Sigmoid colon (tissue), 6 donors: ENCODE measurements at regions not wholly inside any gene's neighbourhood (a gene's known extent, or its start where the extent isn't known, plus 50 kb on each side); places are given as distances from the start of the nearest gene placed in this dataset.

ENCODE experiments used
- DNase-seq: peaks from one replicate; pipeline ENCODE4 v3.0.0-alpha.2; 2019
- H3K27ac ChIP-seq, 4 donors: fragments of 200-600 bp; sonication (generic); one replicate each; pipeline ENCODE4 v1.5.1; 2016 to 2019; ENCODE audit warnings: mild to moderate bottlenecking in 1 of 4
- H3K27me3 ChIP-seq, 3 donors: fragments of 200-600 bp; sonication (generic); one replicate each; pipeline ENCODE4 v1.5.1; 2019; ENCODE audit warnings: mild to moderate bottlenecking in 1 of 3
- H3K36me3 ChIP-seq, 4 donors: fragments of 200-600 bp; sonication (generic); one replicate each; pipeline ENCODE4 v1.5.1; 2016 to 2019
- H3K4me1 ChIP-seq, 4 donors: fragments of 200-600 bp; sonication (generic); one replicate each; pipeline ENCODE4 v1.5.1; 2017 to 2019
- H3K4me3 ChIP-seq, 4 donors: fragments of 200-600 bp; sonication (generic); one replicate each; pipeline ENCODE4 v1.5.1; 2017 to 2019; ENCODE audit warnings: mild to moderate bottlenecking in 2 of 4, moderate library complexity in 1 of 4
- H3K9me3 ChIP-seq, 4 donors: fragments of 200-600 bp in 3 of 4; sonication (generic) in 3 of 4; one replicate each; pipeline versions ENCODE4 v1.5.1 to v1.6.1; 2013 to 2019
- CTCF ChIP-seq, 4 experiments: fragments of 450-650 bp in 3 of 4; fragments of 200-600 bp in 1 of 4; IDR thresholded peaks; one replicate each; pipeline ENCODE4 v1.5.1; 2016 to 2019; ENCODE audit warnings: antibody characterized with exemption in 4 of 4, mild to moderate bottlenecking in 3 of 4, moderate library complexity in 2 of 4
- EP300 ChIP-seq, 4 donors: sonication (generic); formaldehyde crosslinking; IDR thresholded peaks; one replicate each; pipeline ENCODE4 v1.6.1; 2017; ENCODE audit warnings: antibody characterized with exemption in 4 of 4
- POLR2A ChIP-seq, 2 donors: fragments of 450-650 bp; IDR thresholded peaks; one replicate each; pipeline ENCODE4 v1.6.1; 2016; ENCODE audit warnings: antibody characterized with exemption in 2 of 2, mild to moderate bottlenecking in 2 of 2, moderate library complexity in 2 of 2
- POLR2AphosphoS5 ChIP-seq, 4 donors: sonication (generic); formaldehyde crosslinking; IDR thresholded peaks; one replicate each; pipeline ENCODE4 v1.6.1; 2017; ENCODE audit warnings: antibody characterized with exemption in 4 of 4
- WGBS, 2 donors: extraction: QIAGEN DNeasy Blood & Tissue Kit; methylation state at CpG; one replicate each; pipeline ENCODE4 v1.1.7; 2013; 5-methylcytosine and 5-hydroxymethylcytosine counted together
- intact Hi-C: fragments of 100-400 bp; cut with DNase I; formaldehyde crosslinking; loops from one replicate; pipeline ENCODE4 v1.15.1; 2023
- donor health status: healthy with polysubstance abuse.
- donor health status: healthy.

DNA sequence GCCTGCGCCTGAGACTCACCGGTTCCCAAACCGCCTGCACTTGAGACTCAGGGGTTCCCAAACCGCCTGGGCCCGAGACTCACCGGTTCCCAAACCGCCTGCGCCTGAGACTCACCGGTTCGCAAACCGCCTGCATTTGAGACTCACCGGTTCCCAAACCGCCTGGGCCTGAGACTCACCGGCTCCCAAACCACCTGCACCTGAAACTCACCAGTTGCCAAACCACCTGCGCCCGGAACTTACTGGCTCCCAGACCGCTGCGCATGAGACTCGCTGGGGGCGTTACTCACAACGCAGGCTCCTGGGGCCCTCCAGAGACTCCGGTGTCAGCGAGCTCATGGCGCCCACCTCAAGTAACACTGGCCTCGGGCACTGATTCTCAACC, 90.2 kb downstream of the DACT2 start:
- DNase-seq, result no peak
- Histone ChIP-seq H3K4me1 (peaks cover 0 to 26% (median 22%) of the 10 kb centered on the region in 4 donors), H3K9me3 (no peaks in the 10 kb centered on the region), H3K36me3 (no peaks in the 10 kb centered on the region), H3K27me3 (no peaks in the 10 kb centered on the region), H3K27ac (no peak overlapping the region), H3K4me3 (no peak overlapping the region)
- TF ChIP-seq POLR2A (IDR thresholded peaks at IDR 0.05), result no peak
- no peak for TF ChIP-seq CTCF (IDR thresholded peaks at IDR 0.05)
- TF ChIP-seq EP300 (IDR thresholded peaks at IDR 0.05), result no peak
- no peak for TF ChIP-seq POLR2AphosphoS5 (IDR thresholded peaks at IDR 0.05)
- 91 to 98% methylated on average over 25 of the region's 25 CpGs for WGBS, 2 donors
- intact Hi-C loops, result no loop called here

- intact Hi-C loops, result no loop called here
- Histone ChIP-seq H3K36me3 (no peaks in the 10 kb centered on the region), H3K4me3 (no peak overlapping the region), H3K27me3 (no peaks in the 10 kb centered on the region), H3K9me3 (no peaks in the 10 kb centered on the region), H3K27ac (no peak overlapping the region), H3K4me1 (peaks cover 0 to 26% (median 22%) of the 10 kb centered on the region in 4 donors)
- WGBS, 2 donors, result 93 to 95% methylated on average over 24 of the region's 24 CpGs
- TF ChIP-seq POLR2A (IDR thresholded peaks at IDR 0.05) (no peak), EP300 (IDR thresholded peaks at IDR 0.05) (no peak), CTCF (IDR thresholded peaks at IDR 0.05) (no peak), POLR2AphosphoS5 (IDR thresholded peaks at IDR 0.05) (no peak)
- DNase-seq, result no peak
These were observed 90.8 kb downstream of the DACT2 start for GRCh38 chr6:168228676-168229367.

GRCh38 chr6:168227840-168228239, 91.7 kb downstream of the DACT2 start:
- H3K4me1 ChIP-seq, result peaks cover 0 to 26% (median 22%) of the 10 kb centered on the region in 4 donors
- no peak for TF ChIP-seq CTCF (IDR thresholded peaks at IDR 0.05)
- TF ChIP-seq POLR2A (IDR thresholded peaks at IDR 0.05), result no peak
- no peak for TF ChIP-seq EP300 (IDR thresholded peaks at IDR 0.05)
- no peak for TF ChIP-seq POLR2AphosphoS5 (IDR thresholded peaks at IDR 0.05)
- no peaks in the 10 kb centered on the region for H3K27me3 ChIP-seq
- DNase-seq, result no peak
- no peak overlapping the region for H3K27ac ChIP-seq
- 77 to 89% methylated on average over 15 of the region's 15 CpGs for WGBS, 2 donors
- H3K9me3 ChIP-seq, result no peaks in the 10 kb centered on the region
- H3K4me3 ChIP-seq, result no peak overlapping the region
- no peaks in the 10 kb centered on the region for H3K36me3 ChIP-seq
- intact Hi-C loops, result no loop called here

- H3K4me3 ChIP-seq, result no peak overlapping the region
- peaks cover 0 to 26% (median 22%) of the 10 kb centered on the region in 4 donors for H3K4me1 ChIP-seq
- H3K36me3 ChIP-seq, result no peaks in the 10 kb centered on the region
- H3K27me3 ChIP-seq, result no peaks in the 10 kb centered on the region
- no peak for TF ChIP-seq POLR2A (IDR thresholded peaks at IDR 0.05)
- no peak for TF ChIP-seq EP300 (IDR thresholded peaks at IDR 0.05)
- no peak for TF ChIP-seq CTCF (IDR thresholded peaks at IDR 0.05)
- TF ChIP-seq POLR2AphosphoS5 (IDR thresholded peaks at IDR 0.05), result no peak
- DNase-seq, result no peak
- H3K9me3 ChIP-seq, result no peaks in the 10 kb centered on the region
- H3K27ac ChIP-seq, result peak overlapping the region in 3 of 4 donors; percentile 43 to 72 (median 66)
- intact Hi-C loops, result no loop called here
- 26 to 64% methylated on average over 8 of the region's 8 CpGs for WGBS, 2 donors
These were observed 92.7 kb downstream of the DACT2 start for GRCh38 chr6:168226902-168227318.
